C4-2B (cell line): ENCODE measurements at regions not wholly inside any gene's neighbourhood (a gene's known extent, or its start where the extent isn't known, plus 50 kb on each side); places are given as distances from the start of the nearest gene placed in this dataset.

Source experiments
- CTCF ChIP-seq: fragments of 450-650 bp; conservative IDR thresholded peaks from 2 replicates; pipeline ENCODE4 v1.5.1; 2017; ENCODE audit warnings: mild to moderate bottlenecking
- ZFX ChIP-seq: fragments of 450-650 bp; IDR thresholded peaks from 2 replicates; pipeline ENCODE4 v1.6.1; 2017

- TF ChIP-seq CTCF, result no peak
- no peak for TF ChIP-seq ZFX
These were observed 261.3 kb upstream of the MEOX2 start for GRCh38 chr7:15947754-15948153.
